HG02970 (cell line): ENCODE measurements at regions not wholly inside any gene's neighbourhood (a gene's known extent, or its start where the extent isn't known, plus 50 kb on each side); places are given as distances from the start of the nearest gene placed in this dataset.
"Not testable (repeated sequence)": the region's sequence is repeated elsewhere in the genome, so short reads cannot be mapped to it uniquely, and the experiment has no call there.

Experiments
- ATAC-seq: cut with Tn5 transposase; IDR thresholded peaks from one replicate; pipeline ENCODE4 v1.9.1; 2021; ENCODE audit warnings: mild to moderate bottlenecking, moderate library complexity, moderate number of reproducible peaks; ENCODE audit not compliant: unreplicated experiment, low FRiP score

GRCh38 chr10:6833458-6834011 is 253.5 kb upstream of the PRKCQ start:
- ATAC-seq = no peak

DNA sequence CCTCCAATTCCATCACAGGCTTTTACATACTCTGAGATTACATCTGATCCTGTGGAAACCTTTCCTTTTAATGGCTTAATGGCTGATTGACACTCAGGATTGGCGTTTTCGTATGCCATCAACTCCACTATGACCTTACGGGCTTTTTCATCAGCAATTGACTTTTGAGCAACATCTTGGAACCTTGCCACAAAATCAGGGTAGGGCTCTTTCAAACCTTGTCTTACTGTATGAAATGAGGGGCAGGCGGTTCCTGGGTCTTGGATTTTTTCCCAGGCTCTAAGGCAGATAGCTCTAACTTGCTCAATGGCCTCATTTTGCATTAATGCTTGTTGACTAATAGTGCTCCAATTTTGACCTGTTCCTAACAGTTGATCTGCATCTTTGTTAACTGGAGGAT is 250.9 kb upstream of the PRKCQ start:
- not testable (repeated sequence) for ATAC-seq

- not testable (repeated sequence) for ATAC-seq
Measured at GRCh38 chr10:6824793-6825192, 244.7 kb upstream of the PRKCQ start.

GRCh38 chr10:6823770-6824169 is 243.7 kb upstream of the PRKCQ start:
- no peak for ATAC-seq

DNA sequence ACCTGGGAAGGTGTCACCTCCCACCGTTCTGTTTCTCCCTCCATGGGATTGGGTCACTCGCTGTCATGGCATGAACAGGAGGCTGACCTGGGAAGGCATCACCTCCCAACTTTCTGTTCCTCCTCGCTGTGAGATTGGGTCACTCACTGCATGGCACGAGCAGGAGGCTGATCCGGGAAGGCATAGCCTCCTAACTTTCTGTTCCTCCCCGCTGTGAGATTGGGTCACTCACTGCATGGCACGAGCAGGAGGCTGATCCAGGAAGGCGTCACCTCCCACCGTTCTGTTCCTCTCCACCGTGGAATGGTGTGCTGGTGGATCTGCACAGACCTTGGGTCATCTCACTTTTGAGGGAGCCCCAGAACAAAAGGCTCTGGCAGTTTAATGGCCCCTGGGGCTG is 239.2 kb upstream of the PRKCQ start:
- ATAC-seq = no peak

DNA sequence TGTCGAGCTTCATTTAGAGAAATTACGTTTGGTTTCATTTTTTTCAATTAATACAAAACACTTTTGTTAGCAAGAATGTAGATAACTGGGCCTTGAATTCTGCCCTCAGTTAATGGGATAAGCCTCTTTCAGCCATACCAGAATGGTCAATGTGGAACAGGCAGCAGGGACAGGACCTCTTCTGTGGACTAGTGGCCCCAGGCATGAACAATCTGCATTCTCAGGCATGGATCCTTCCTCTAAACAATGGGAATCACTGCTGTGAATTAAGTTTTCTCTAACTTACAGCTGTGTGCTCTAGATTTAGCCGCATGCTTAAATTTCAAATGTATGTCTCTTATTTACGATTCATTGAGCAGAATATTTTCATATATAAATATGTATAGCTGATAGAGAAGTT is 237.7 kb upstream of the PRKCQ start:
- no peak for ATAC-seq

GRCh38 chr10:6815346-6815745 is 235.3 kb upstream of the PRKCQ start:
- ATAC-seq = no peak

- no peak for ATAC-seq
Measured at GRCh38 chr10:6813856-6814255, 233.8 kb upstream of the PRKCQ start.

DNA sequence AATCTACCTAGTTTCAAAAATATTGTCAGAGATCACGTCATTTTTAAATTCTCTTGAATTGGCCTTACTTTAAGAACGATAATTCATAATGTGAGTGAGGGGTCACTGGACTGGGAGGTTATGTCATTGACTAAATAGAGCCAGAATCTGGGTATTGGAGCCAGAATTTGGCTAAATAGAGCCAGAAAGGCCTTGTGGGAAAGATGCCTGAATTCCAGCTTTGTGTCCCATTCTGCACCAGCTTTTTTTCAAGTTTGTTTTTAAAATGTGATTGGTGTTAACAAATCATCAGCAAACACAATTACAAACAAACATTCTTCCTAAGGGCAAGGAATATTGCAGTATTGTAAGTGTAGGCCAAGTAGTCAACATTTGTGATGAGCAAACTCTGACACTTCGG is 233.2 kb upstream of the PRKCQ start:
- no peak for ATAC-seq

- ATAC-seq = no peak
Measured at GRCh38 chr10:6811153-6811552, 231.1 kb upstream of the PRKCQ start.

- ATAC-seq = no peak
Measured at GRCh38 chr10:6803427-6803783, 223.3 kb upstream of the PRKCQ start.

GRCh38 chr10:6802759-6803426 is 222.8 kb upstream of the PRKCQ start:
- no peak for ATAC-seq

DNA sequence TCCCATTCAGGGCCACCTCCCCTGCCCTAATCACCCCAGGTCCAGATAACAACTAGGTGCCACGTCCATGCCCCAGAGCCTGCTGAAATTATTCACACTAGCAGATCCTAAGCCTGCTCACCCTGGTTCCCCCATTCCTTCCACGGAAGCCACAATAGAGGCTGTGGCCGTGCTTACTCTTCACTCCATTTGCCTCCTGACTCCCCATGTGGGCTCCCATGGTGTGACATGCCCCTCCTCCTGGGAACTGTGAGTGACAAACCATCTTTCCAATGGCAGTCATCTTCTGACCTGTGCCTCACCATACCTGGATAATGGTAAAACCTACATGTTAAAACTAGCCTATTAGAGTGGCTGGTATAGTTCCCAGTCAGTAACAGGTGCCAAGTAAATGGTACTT is 216.2 kb upstream of the PRKCQ start:
- ATAC-seq = no peak

- no peak for ATAC-seq
Measured at GRCh38 chr10:6795541-6795940, 215.5 kb upstream of the PRKCQ start.

GRCh38 chr10:6794841-6795240 is 214.8 kb upstream of the PRKCQ start:
- not testable (repeated sequence) for ATAC-seq

DNA sequence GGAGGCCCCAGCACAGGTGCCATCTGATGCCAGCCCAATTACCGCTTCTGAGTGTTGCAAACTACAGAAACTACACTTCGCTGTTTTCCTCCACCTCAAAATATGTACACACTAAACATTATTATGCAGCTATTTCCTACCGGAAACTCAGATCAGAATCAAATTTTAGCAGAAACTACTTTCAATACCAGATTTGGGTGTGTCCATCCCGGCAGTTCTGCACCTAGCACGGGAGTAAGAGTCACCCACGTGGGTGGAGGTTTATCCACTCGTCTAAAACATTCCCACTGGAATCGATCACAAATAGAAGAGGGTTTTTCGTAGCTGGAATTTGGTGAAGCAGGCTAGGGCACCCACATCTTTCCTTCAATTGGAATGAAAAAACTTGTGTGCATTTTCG is 214.4 kb upstream of the PRKCQ start:
- no peak for ATAC-seq

DNA sequence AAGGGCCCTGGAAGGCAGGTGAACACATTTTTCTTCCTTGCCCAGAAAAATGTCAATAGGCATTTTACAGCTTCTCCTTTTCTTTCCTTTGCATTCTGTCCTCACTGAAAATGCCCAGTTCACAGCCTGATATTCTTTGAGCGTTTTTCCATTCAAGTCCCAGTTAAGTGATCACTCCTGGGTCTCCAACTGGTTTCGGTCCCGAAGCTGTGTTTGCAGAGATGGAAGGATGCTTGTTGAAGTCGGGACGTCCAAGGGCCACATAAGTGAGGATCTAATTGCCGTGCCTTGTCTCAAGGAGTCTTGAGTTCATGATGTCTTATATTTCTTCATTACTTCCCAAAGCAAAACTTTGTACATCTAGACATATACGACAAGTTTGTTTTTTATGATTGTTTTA is 208.7 kb upstream of the PRKCQ start:
- ATAC-seq = no peak

GRCh38 chr10:6788231-6788630 is 208.2 kb upstream of the PRKCQ start:
- ATAC-seq = no peak

GRCh38 chr10:6787718-6788117 is 207.6 kb upstream of the PRKCQ start:
- no peak for ATAC-seq

- no peak for ATAC-seq
Measured at GRCh38 chr10:6787091-6787490, 207.0 kb upstream of the PRKCQ start.

- ATAC-seq = no peak
Measured at GRCh38 chr10:6786579-6787031, 206.5 kb upstream of the PRKCQ start.

DNA sequence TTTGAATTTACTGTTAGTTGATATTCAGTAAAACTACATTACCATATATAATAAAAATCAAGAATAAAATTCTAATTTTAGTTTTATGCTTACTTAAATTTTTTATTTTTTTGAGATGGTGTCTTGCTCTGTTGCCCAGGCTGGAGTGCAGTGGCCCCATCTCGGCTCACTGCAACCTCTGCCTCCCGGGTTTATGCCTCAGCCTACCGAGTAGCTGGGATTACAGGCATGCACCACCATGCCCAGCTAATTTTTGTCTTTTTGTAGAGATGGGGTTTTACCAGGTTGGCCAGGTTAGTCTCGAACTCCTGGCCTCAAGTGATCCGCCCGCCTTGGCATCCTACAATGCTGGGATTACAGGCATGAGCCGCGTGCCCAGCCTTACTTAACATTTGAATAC is 204.4 kb upstream of the PRKCQ start:
- not testable (repeated sequence) for ATAC-seq

DNA sequence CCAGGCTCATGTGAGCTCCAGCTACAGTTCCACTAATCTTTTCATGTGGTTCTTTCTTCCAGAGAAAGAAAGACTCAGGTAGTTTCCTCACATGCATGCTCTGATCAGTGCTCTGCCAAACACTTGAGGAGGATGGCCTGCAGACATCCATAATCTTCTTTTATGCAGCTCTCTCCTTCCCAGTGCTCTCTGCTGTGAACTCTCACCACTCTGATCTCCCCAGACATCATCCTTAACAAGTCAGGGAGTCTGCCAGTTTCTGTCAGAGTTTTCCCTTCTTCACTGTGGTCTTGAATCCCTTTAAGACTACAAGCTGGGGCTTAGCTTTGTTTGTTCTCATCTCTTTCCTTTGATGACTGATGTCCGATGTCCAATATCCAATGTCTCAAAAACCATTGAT is 203.4 kb upstream of the PRKCQ start:
- ATAC-seq = no peak
